Liver (tissue), 3 donors: ENCODE measurements at regions not wholly inside any gene's neighbourhood (a gene's known extent, or its start where the extent isn't known, plus 50 kb on each side); places are given as distances from the start of the nearest gene placed in this dataset.

Source experiments
- EGR1 ChIP-seq, 2 donors: IDR thresholded peaks; 2 replicates each; pipeline ENCODE4 v1.6.1; 2016 to 2018; ENCODE audit warnings: antibody characterized with exemption in 2 of 2, low read depth in 2 of 2
- FOXA1 ChIP-seq: IDR thresholded peaks from 2 replicates; pipeline ENCODE4 v1.6.1; 2016; ENCODE audit warnings: antibody characterized with exemption
- RXRA ChIP-seq, 2 donors: IDR thresholded peaks; 2 replicates each; pipeline ENCODE4 v1.6.1; 2017 to 2018; ENCODE audit warnings: antibody characterized with exemption in 2 of 2, mild to moderate bottlenecking in 1 of 2
- SP1 ChIP-seq: IDR thresholded peaks from 2 replicates; pipeline ENCODE4 v1.6.1; 2018; ENCODE audit warnings: antibody characterized with exemption, mild to moderate bottlenecking
- TF ChIP-seq, protein P1 (sequence below): fragments of 150-350 bp; IDR thresholded peaks from 2 replicates; pipeline ENCODE4 v1.5.1; 2017; ENCODE audit warnings: improper control_type of control experiment, low read depth, low read length; ENCODE audit not compliant: missing input control
- TF ChIP-seq, protein P2 (sequence below): IDR thresholded peaks from 2 replicates; pipeline ENCODE4 v1.6.1; 2016; ENCODE audit warnings: antibody characterized with exemption, mild to moderate bottlenecking
- donor health status: healthy.
- donor health status: healthy.

DNA sequence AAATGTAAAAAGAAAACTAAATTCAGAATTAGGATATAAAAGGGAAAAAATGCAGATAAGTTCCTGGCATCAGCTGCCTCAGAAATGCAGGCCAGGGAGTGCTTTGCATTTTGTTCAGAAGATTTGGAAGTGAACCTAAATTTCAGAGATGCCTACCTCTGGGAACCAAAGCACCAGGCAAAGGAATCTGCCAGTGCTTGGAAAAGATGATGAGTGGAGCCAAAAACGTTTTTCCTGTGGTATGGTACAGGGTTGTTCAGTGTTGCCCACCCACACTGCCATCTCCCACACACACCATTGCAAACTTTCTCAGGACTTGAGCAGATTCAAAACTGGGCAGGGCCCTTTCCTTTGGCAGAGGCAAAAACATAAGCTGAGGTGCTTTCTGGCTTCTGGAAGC is 349.5 kb downstream of the TGFB2 start:
- TF ChIP-seq, protein P1, sequence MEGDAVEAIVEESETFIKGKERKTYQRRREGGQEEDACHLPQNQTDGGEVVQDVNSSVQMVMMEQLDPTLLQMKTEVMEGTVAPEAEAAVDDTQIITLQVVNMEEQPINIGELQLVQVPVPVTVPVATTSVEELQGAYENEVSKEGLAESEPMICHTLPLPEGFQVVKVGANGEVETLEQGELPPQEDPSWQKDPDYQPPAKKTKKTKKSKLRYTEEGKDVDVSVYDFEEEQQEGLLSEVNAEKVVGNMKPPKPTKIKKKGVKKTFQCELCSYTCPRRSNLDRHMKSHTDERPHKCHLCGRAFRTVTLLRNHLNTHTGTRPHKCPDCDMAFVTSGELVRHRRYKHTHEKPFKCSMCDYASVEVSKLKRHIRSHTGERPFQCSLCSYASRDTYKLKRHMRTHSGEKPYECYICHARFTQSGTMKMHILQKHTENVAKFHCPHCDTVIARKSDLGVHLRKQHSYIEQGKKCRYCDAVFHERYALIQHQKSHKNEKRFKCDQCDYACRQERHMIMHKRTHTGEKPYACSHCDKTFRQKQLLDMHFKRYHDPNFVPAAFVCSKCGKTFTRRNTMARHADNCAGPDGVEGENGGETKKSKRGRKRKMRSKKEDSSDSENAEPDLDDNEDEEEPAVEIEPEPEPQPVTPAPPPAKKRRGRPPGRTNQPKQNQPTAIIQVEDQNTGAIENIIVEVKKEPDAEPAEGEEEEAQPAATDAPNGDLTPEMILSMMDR, result no peak
- TF ChIP-seq FOXA1, result no peak
- TF ChIP-seq RXRA (IDR thresholded peaks at IDR 0.05), result no peak
- no peak for TF ChIP-seq EGR1 (IDR thresholded peaks at IDR 0.05; ENCODE audit: low read depth in 2 of 2)
- no peak for TF ChIP-seq SP1
- TF ChIP-seq, protein P2, sequence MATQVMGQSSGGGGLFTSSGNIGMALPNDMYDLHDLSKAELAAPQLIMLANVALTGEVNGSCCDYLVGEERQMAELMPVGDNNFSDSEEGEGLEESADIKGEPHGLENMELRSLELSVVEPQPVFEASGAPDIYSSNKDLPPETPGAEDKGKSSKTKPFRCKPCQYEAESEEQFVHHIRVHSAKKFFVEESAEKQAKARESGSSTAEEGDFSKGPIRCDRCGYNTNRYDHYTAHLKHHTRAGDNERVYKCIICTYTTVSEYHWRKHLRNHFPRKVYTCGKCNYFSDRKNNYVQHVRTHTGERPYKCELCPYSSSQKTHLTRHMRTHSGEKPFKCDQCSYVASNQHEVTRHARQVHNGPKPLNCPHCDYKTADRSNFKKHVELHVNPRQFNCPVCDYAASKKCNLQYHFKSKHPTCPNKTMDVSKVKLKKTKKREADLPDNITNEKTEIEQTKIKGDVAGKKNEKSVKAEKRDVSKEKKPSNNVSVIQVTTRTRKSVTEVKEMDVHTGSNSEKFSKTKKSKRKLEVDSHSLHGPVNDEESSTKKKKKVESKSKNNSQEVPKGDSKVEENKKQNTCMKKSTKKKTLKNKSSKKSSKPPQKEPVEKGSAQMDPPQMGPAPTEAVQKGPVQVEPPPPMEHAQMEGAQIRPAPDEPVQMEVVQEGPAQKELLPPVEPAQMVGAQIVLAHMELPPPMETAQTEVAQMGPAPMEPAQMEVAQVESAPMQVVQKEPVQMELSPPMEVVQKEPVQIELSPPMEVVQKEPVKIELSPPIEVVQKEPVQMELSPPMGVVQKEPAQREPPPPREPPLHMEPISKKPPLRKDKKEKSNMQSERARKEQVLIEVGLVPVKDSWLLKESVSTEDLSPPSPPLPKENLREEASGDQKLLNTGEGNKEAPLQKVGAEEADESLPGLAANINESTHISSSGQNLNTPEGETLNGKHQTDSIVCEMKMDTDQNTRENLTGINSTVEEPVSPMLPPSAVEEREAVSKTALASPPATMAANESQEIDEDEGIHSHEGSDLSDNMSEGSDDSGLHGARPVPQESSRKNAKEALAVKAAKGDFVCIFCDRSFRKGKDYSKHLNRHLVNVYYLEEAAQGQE, result no peak
